Suprapubic skin (tissue), 3 donors: ENCODE measurements at regions not wholly inside any gene's neighbourhood (a gene's known extent, or its start where the extent isn't known, plus 50 kb on each side); places are given as distances from the start of the nearest gene placed in this dataset.

ENCODE experiments used
- POLR2A ChIP-seq, 2 donors: fragments of 450-650 bp; IDR thresholded peaks; one replicate each; pipeline ENCODE4 v1.6.1; 2017; ENCODE audit warnings: antibody characterized with exemption in 2 of 2, mild to moderate bottlenecking in 2 of 2, moderate library complexity in 2 of 2
- TF ChIP-seq, protein P1 (sequence below), 2 donors: fragments of 200-600 bp in 1 of 2; fragments of 450-650 bp in 1 of 2; sonication (generic) in 1 of 2; IDR thresholded peaks; one replicate each; pipeline ENCODE4 v1.5.1; 2016 to 2019; ENCODE audit warnings: antibody characterized with exemption in 2 of 2, mild to moderate bottlenecking in 1 of 2, moderate library complexity in 1 of 2

DNA sequence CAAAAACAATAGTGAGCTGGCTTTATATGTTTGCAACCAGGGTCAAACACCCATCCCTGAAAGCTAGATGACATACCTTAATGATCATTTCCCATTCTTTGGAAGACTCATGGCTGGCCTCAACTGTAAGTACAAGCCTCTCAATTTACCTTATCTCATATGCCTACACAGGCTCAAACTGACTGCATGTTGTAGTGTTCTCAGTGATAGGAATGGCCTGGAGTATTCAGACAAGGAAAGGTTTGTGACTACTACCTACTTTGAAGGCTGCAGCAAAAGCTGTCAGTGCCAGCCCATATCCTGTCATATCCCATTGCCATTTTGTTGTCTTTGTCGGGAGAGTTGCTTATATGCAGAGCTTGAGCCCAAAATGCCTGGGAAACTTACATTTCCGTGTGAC is 205.2 kb upstream of the MOCS1 start:
- no peak for TF ChIP-seq POLR2A (IDR thresholded peaks at IDR 0.05)
- TF ChIP-seq, protein P1, sequence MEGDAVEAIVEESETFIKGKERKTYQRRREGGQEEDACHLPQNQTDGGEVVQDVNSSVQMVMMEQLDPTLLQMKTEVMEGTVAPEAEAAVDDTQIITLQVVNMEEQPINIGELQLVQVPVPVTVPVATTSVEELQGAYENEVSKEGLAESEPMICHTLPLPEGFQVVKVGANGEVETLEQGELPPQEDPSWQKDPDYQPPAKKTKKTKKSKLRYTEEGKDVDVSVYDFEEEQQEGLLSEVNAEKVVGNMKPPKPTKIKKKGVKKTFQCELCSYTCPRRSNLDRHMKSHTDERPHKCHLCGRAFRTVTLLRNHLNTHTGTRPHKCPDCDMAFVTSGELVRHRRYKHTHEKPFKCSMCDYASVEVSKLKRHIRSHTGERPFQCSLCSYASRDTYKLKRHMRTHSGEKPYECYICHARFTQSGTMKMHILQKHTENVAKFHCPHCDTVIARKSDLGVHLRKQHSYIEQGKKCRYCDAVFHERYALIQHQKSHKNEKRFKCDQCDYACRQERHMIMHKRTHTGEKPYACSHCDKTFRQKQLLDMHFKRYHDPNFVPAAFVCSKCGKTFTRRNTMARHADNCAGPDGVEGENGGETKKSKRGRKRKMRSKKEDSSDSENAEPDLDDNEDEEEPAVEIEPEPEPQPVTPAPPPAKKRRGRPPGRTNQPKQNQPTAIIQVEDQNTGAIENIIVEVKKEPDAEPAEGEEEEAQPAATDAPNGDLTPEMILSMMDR (IDR thresholded peaks at IDR 0.05), result no peak
